Neuron (in vitro differentiated cells): ENCODE measurements at regions not wholly inside any gene's neighbourhood (a gene's known extent, or its start where the extent isn't known, plus 50 kb on each side); places are given as distances from the start of the nearest gene placed in this dataset.

Experiments
- H2AFZ ChIP-seq: one replicate; pipeline ENCODE4 v1.6.1; 2013; ENCODE audit warnings: low read depth, mild to moderate bottlenecking, inconsistent platforms, low read length, moderate library complexity
- H3K27me3 ChIP-seq: one replicate; pipeline ENCODE4 v1.6.1; 2013; ENCODE audit warnings: low read length; ENCODE audit not compliant: insufficient read depth
- H3K36me3 ChIP-seq: one replicate; pipeline ENCODE4 v1.6.1; 2013; ENCODE audit warnings: low read length; ENCODE audit not compliant: insufficient read depth
- H3K4me1 ChIP-seq: one replicate; pipeline ENCODE4 v1.6.1; 2013; ENCODE audit warnings: low read length; ENCODE audit not compliant: insufficient read depth
- H3K4me3 ChIP-seq: 2 replicates; pipeline ENCODE4 v1.5.1; 2013; ENCODE audit warnings: mild to moderate bottlenecking, low read length, moderate library complexity
- H3K9me3 ChIP-seq: one replicate; pipeline ENCODE4 v1.6.1; 2013; ENCODE audit warnings: low read length

DNA sequence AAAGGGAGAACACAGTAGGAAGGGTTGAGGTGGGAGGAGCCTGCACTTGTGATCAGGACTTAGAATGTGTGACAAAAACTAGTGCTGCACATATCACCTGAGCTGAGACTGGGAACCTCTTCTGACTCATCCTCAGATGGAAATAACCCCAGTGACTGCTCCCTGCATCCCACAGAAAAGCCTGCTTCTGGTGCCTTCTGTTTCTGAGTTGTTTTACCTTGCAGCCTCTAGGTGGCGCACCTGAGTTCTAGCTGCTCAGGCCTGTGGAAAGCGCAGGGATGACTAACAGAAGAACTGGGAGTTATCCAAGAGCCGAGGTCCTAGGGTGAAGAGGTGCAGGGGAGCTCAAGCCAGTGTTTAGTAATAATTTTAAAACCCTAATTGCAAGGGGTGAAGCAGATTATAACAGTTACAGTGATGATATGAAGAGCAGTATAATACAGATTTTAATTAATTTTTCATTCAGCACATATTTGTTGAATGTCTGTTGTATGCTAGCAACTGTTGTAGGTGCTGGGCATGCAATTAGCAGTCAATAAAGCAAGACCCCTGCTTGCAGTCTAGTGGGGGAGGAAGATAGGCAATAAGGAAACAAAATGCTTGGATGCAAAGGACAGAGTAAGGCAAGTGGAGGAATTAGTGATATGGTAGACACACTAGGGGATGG is 302.5 kb downstream of the DHX35 start:
- Histone ChIP-seq H3K27me3 (no peaks in the 10 kb centered on the region), H3K4me1 (no peaks in the 10 kb centered on the region), H3K4me3 (no peak overlapping the region), H3K36me3 (no peaks in the 10 kb centered on the region), H3K9me3 (no peaks in the 10 kb centered on the region), H2AFZ (no peak overlapping the region)

DNA sequence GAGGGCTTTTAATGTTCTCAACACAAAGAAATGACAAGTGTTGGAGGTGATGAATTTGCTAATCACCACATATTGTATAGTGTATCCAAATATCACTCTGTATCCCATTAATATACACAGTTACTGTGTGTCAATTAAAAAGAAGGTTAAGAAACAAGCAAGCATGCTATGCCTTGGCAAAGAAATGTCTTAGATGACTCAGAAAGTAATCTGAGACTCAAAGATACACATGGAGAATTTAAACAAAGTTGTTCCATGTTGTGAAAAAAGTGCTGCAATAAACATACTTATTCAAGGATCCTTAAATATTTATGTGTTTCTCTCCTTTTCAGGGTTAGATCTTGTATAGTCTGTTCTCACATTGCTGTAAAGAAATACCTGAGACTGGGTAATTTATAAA is 300.9 kb downstream of the DHX35 start:
- no peak overlapping the region for H3K4me3 ChIP-seq
- H2AFZ ChIP-seq, result no peak overlapping the region
- H3K4me1 ChIP-seq, result no peaks in the 10 kb centered on the region
- H3K36me3 ChIP-seq, result no peaks in the 10 kb centered on the region
- H3K9me3 ChIP-seq, result no peaks in the 10 kb centered on the region
- no peaks in the 10 kb centered on the region for H3K27me3 ChIP-seq

DNA sequence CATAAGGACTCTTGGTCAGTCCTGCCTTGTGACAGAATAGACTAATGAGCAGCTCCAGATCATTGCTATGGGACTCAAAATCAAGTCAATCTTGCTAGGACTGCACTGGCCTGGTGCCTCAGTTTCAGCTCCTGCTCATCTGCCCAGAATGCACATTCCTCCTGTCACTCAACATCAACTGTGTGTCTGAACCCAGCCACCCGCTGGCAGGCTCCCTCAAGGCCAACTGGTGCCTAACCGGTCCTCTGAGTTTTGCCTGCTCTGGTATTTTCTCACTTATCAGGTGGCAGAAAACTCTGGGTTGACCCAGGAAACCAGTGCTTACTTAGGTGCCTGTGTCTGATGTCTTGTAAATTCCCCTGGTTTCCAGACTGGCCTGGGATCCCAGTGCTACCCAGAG is 297.7 kb downstream of the DHX35 start:
- Histone ChIP-seq H3K4me3 (no peak overlapping the region), H3K36me3 (no peaks in the 10 kb centered on the region), H2AFZ (no peak overlapping the region), H3K4me1 (no peaks in the 10 kb centered on the region), H3K9me3 (no peaks in the 10 kb centered on the region), H3K27me3 (no peaks in the 10 kb centered on the region)

- H3K36me3 ChIP-seq, result no peaks in the 10 kb centered on the region
- no peaks in the 10 kb centered on the region for H3K4me1 ChIP-seq
- H3K27me3 ChIP-seq, result no peaks in the 10 kb centered on the region
- H3K4me3 ChIP-seq, result no peak overlapping the region
- no peak overlapping the region for H2AFZ ChIP-seq
- H3K9me3 ChIP-seq, result no peaks in the 10 kb centered on the region
These were observed 297.1 kb downstream of the DHX35 start for GRCh38 chr20:39259010-39259803.

DNA sequence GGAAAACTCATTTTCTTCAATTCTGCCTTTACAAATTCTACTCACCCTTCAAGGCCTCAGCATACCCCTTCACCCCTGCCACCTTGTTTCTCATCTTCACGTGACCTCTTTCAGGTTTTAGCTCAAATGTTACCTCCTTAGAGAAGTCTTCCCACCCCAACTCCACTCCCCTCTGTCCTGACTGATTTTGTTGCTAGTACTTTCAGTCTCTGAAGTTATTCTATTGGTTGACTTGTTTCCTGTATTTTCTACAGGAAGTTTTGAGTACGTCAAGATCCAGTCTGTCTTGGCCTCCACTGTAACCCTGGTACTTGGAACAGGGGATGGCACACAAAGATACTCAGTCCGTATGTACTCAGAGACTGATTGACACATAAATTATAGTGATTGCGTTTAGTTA is 296.1 kb downstream of the DHX35 start:
- Histone ChIP-seq H3K4me1 (no peaks in the 10 kb centered on the region), H3K4me3 (no peak overlapping the region), H2AFZ (no peak overlapping the region), H3K27me3 (no peaks in the 10 kb centered on the region), H3K36me3 (no peaks in the 10 kb centered on the region), H3K9me3 (no peaks in the 10 kb centered on the region)

- H2AFZ ChIP-seq, result no peak overlapping the region
- no peaks in the 10 kb centered on the region for H3K36me3 ChIP-seq
- no peak overlapping the region for H3K4me3 ChIP-seq
- no peaks in the 10 kb centered on the region for H3K27me3 ChIP-seq
- no peaks in the 10 kb centered on the region for H3K4me1 ChIP-seq
- no peaks in the 10 kb centered on the region for H3K9me3 ChIP-seq
These were observed 291.1 kb downstream of the DHX35 start for GRCh38 chr20:39253051-39253755.

GRCh38 chr20:39252035-39252434 is 289.9 kb downstream of the DHX35 start:
- Histone ChIP-seq H3K36me3 (no peaks in the 10 kb centered on the region), H3K4me1 (no peaks in the 10 kb centered on the region), H3K27me3 (no peaks in the 10 kb centered on the region), H3K9me3 (no peaks in the 10 kb centered on the region), H2AFZ (no peak overlapping the region), H3K4me3 (no peak overlapping the region)

DNA sequence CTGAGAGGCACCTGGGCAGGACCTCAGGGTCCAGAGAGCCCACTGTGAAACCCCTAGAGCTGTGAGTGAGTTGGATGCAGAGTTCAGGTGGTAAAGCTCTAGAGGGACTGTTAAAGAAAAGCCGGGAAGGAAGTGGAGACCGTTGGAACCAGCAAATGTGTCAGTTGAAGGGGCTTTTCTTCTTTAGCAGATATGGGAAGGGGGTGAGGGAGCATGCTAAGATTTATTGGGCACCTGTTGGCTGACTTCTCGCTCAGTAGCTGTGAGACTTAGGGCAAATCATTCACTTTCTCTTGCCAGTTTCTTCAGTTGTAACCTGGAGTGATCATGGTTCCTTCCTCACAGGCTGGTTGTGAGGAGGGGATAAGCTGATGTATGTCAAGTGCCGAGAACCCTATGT is 287.7 kb downstream of the DHX35 start:
- H3K4me1 ChIP-seq, result no peaks in the 10 kb centered on the region
- H3K9me3 ChIP-seq, result no peaks in the 10 kb centered on the region
- H2AFZ ChIP-seq, result no peak overlapping the region
- H3K4me3 ChIP-seq, result no peak overlapping the region
- no peaks in the 10 kb centered on the region for H3K36me3 ChIP-seq
- no peaks in the 10 kb centered on the region for H3K27me3 ChIP-seq

DNA sequence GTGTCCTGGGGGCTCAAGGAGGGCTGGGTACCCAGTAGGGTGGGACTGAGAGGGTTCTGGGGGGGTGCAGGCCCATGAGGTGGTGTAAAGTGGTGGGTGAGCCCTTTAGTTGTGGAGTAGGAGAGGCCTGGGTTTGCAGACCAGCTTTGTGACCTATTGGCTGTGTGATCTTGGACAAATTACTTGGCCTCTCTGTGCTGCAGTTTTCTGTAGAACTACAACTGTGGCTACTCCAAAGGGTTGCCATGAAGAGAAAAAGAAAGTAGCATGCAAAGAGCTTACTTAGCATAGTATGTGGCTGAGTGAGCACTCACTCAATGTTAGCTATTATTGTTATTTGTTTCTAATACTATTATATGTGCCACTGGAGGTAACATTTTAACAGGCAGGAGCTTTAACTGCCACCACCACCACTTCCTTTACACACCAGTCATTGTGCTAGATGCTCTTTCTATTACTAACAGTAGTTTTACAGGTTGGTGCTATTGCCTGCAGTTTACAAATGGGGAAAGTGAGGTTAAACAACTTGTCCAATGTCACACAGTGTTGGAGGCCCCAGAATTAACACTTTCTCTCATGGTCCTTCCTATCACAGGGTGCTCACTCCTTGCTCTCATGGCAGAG is 286.8 kb downstream of the DHX35 start:
- Histone ChIP-seq H3K4me3 (no peak overlapping the region), H3K9me3 (no peaks in the 10 kb centered on the region), H3K36me3 (no peaks in the 10 kb centered on the region), H3K27me3 (no peaks in the 10 kb centered on the region), H3K4me1 (no peaks in the 10 kb centered on the region), H2AFZ (no peak overlapping the region)

GRCh38 chr20:39248171-39248861 is 286.2 kb downstream of the DHX35 start:
- no peak overlapping the region for H3K4me3 ChIP-seq
- no peak overlapping the region for H2AFZ ChIP-seq
- no peaks in the 10 kb centered on the region for H3K27me3 ChIP-seq
- no peaks in the 10 kb centered on the region for H3K9me3 ChIP-seq
- H3K4me1 ChIP-seq, result no peaks in the 10 kb centered on the region
- H3K36me3 ChIP-seq, result no peaks in the 10 kb centered on the region

DNA sequence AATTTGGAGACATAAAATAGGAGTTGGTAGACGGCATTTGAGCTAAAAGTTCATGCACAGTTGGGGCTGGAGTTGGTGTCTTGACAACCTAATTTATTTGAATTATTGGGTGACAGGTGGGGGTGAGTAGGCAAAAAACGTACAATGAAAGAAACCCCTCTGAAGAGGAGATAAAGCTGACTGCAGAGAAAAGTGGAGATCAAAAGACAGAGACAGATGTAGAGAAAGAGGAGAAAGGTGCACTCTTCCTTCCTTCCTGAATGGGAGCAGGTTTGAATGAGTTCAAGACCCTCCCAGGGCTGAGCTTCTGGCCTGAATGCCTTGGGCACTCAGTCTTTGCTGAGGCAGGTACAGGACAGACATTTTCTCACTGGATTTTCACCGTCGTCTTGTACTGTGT is 284.3 kb downstream of the DHX35 start:
- Histone ChIP-seq H3K36me3 (no peaks in the 10 kb centered on the region), H2AFZ (no peak overlapping the region), H3K4me1 (no peaks in the 10 kb centered on the region), H3K9me3 (no peaks in the 10 kb centered on the region), H3K27me3 (no peaks in the 10 kb centered on the region), H3K4me3 (no peak overlapping the region)

- H3K4me3 ChIP-seq, result no peak overlapping the region
- no peaks in the 10 kb centered on the region for H3K4me1 ChIP-seq
- no peaks in the 10 kb centered on the region for H3K9me3 ChIP-seq
- H2AFZ ChIP-seq, result no peak overlapping the region
- no peaks in the 10 kb centered on the region for H3K36me3 ChIP-seq
- H3K27me3 ChIP-seq, result no peaks in the 10 kb centered on the region
These were observed 283.7 kb downstream of the DHX35 start for GRCh38 chr20:39245685-39246311.
